Cerebellar cortex (tissue), 1 donor: ENCODE measurements at regions not wholly inside any gene's neighbourhood (a gene's known extent, or its start where the extent isn't known, plus 50 kb on each side); places are given as distances from the start of the nearest gene placed in this dataset.

Experiments used
- DNase-seq: peaks from one replicate; pipeline ENCODE4 v3.0.0-alpha.2; 2015; ENCODE audit warnings: low spot score

- no peak for DNase-seq
Observed at GRCh38 chr18:55090564-55091188, 131.4 kb upstream of the CCDC68 start.

- DNase-seq, result no peak
Observed at GRCh38 chr18:55089610-55090009, 130.3 kb upstream of the CCDC68 start.

GRCh38 chr18:55088561-55088960, 129.3 kb upstream of the CCDC68 start:
- no peak for DNase-seq

GRCh38 chr18:55088000-55088401, 128.7 kb upstream of the CCDC68 start:
- DNase-seq, result no peak

GRCh38 chr18:55086906-55087305, 127.6 kb upstream of the CCDC68 start:
- no peak for DNase-seq

- DNase-seq, result no peak
Observed at GRCh38 chr18:55085557-55086285, 126.5 kb upstream of the CCDC68 start.

GRCh38 chr18:55084550-55084949, 125.3 kb upstream of the CCDC68 start:
- no peak for DNase-seq

- no peak for DNase-seq
Observed at GRCh38 chr18:55083461-55083860, 124.2 kb upstream of the CCDC68 start.

- DNase-seq, result peak; percentile 13
Observed at GRCh38 chr18:55079481-55080355, 120.5 kb upstream of the CCDC68 start.

- DNase-seq, result no peak
Observed at GRCh38 chr18:55079067-55079466, 119.8 kb upstream of the CCDC68 start.

GRCh38 chr18:55078303-55078932, 119.2 kb upstream of the CCDC68 start:
- DNase-seq, result no peak

- DNase-seq, result no peak
Observed at GRCh38 chr18:55076643-55077218, 117.5 kb upstream of the CCDC68 start.

GRCh38 chr18:55073834-55074233, 114.6 kb upstream of the CCDC68 start:
- no peak for DNase-seq

- DNase-seq, result no peak
Observed at GRCh38 chr18:55073116-55073515, 113.9 kb upstream of the CCDC68 start.

GRCh38 chr18:55072698-55073097, 113.4 kb upstream of the CCDC68 start:
- DNase-seq, result no peak

- DNase-seq, result no peak
Observed at GRCh38 chr18:55072181-55072580, 112.9 kb upstream of the CCDC68 start.

- DNase-seq, result no peak
Observed at GRCh38 chr18:55069497-55069896, 110.2 kb upstream of the CCDC68 start.

- no peak for DNase-seq
Observed at GRCh38 chr18:55064760-55065159, 105.5 kb upstream of the CCDC68 start.

GRCh38 chr18:55064073-55064472, 104.8 kb upstream of the CCDC68 start:
- no peak for DNase-seq

- DNase-seq, result peak; percentile 4
Observed at GRCh38 chr18:55054021-55054990, 95.0 kb upstream of the CCDC68 start.

GRCh38 chr18:55048892-55049291, 89.6 kb upstream of the CCDC68 start:
- DNase-seq, result no peak
